ENCODE measurements at regions not wholly inside any gene's neighbourhood (a gene's known extent, or its start where the extent isn't known, plus 50 kb on each side); places are given as distances from the start of the nearest gene placed in this dataset.

GRCh38 chr12:75589801-75590200 lies 78.4 kb upstream of the KRR1 start:
- in situ Hi-C loops (cut with MboI; ENCODE audit: low sequenced_read_pairs) (no loop called here), dilution Hi-C loops (cut with HindIII; ENCODE audit: low sequenced_read_pairs, unreplicated experiment) (no loop called here), intact Hi-C loops (cut with micrococcal nuclease) (no loop called here)
- Histone ChIP-seq H4K20me1 (ENCODE audit: insufficient read depth, low read length) (no peaks in the 10 kb centered on the region), H2AK9ac (replicated peaks; ENCODE audit: low read depth, low read length, poor library complexity) (no peak overlapping the region), H2BK5ac (ENCODE audit: low read depth, low read length, poor library complexity, severe bottlenecking) (no peak overlapping the region), H3K4ac (ENCODE audit: low read depth, low read length) (peak overlapping the region; percentile 8; the same call in 1 of the 2 replicates), H3K9me1 (ENCODE audit: insufficient read depth, low read length) (peaks cover 7% of the 10 kb centered on the region), H3K27me3 (ENCODE audit: control insufficient read depth, insufficient read depth, low read length) (no peaks in the 10 kb centered on the region), H4K8ac (ENCODE audit: low read depth in 2 of 2, low read length in 2 of 2) (peak overlapping the region in 1 of 2 experiments; percentile 10; a peak in 2 of 4 replicates), H3K79me1 (ENCODE audit: low read depth in 1 of 2, low read length in 2 of 2) (no peaks in the 10 kb centered on the region), H3K23ac (ENCODE audit: low read depth, low read length) (no peak overlapping the region), H2BK15ac (ENCODE audit: low read depth, low read length) (peak overlapping the region; percentile 86; the same call in 1 of the 3 replicates), H3K4me1 (ENCODE audit: control insufficient read depth, insufficient read depth, low read length) (peaks cover 15% of the 10 kb centered on the region), H3K4me2 (ENCODE audit: low read depth, low read length) (no peak overlapping the region), H3K14ac (replicated peaks; ENCODE audit: low read depth, low read length) (peak overlapping the region; percentile 46), H3K27ac (ENCODE audit: insufficient read depth, low read length) (no peak overlapping the region), H2BK120ac (ENCODE audit: low read depth, low read length) (peak overlapping the region; percentile 53; the same call in 1 of the 2 replicates), H3K18ac (ENCODE audit: low read depth, low read length) (no peak overlapping the region), H3K9me3 (ENCODE audit: control insufficient read depth, insufficient read depth, low read length) (peaks cover 2% of the 10 kb centered on the region; the same call in 1 of the 2 replicates), H3K4me3 (ENCODE audit: insufficient read depth, low read depth, low read length) (no peak overlapping the region), H2AFZ (replicated peaks; ENCODE audit: low read length, poor library complexity) (no peak overlapping the region), H4K5ac (ENCODE audit: low read depth, low read length) (no peak overlapping the region), H2AK5ac (ENCODE audit: low read depth, low read length) (no peak overlapping the region), H3K36me3 (ENCODE audit: control insufficient read depth, insufficient read depth, low read length) (no peaks in the 10 kb centered on the region), H2BK20ac (ENCODE audit: low read depth, low read length) (peak overlapping the region; percentile 75; the same call in 1 of the 2 replicates), H3K56ac (ENCODE audit: extremely low read depth, insufficient read depth, low read length) (no peak overlapping the region), H3K9ac (ENCODE audit: low read depth, low read length) (no peak overlapping the region), H4K91ac (ENCODE audit: insufficient read depth, low read depth, low read length) (no peak overlapping the region)
- ATAC-seq (ENCODE audit: low read depth) (no peak), DNase-seq (no peak)
- no peak for TF ChIP-seq FOS (IDR thresholded peaks at IDR 0.05; ENCODE audit: low read depth, low read length)
- TF ChIP-seq RCOR1 (IDR thresholded peaks at IDR 0.05; ENCODE audit: insufficient replicate concordance, low read length), result no peak
- no peak for TF ChIP-seq MXI1 (IDR thresholded peaks at IDR 0.05; ENCODE audit: borderline replicate concordance, low read depth, low read length)
- TF ChIP-seq POLR2A (IDR thresholded peaks at IDR 0.05; ENCODE audit: low read depth, low read length), result no peak
- no peak for TF ChIP-seq MAZ (IDR thresholded peaks at IDR 0.05; ENCODE audit: borderline replicate concordance, low read depth, low read length)
- no peak for TF ChIP-seq ELK1 (IDR thresholded peaks at IDR 0.05; ENCODE audit: borderline replicate concordance, low read depth, low read length)
- no peak for TF ChIP-seq NFE2L2 (IDR thresholded peaks at IDR 0.05; ENCODE audit: low read depth, low read length)
- no peak for TF ChIP-seq CEBPB (IDR thresholded peaks at IDR 0.05; ENCODE audit: low read depth, low read length)
- TF ChIP-seq USF2 (IDR thresholded peaks at IDR 0.05; ENCODE audit: low read depth, low read length), result no peak
- TF ChIP-seq BHLHE40 (IDR thresholded peaks at IDR 0.05; ENCODE audit: low read depth, low read length), result no peak
- TF ChIP-seq MAFK (IDR thresholded peaks at IDR 0.05; ENCODE audit: low read depth, low read length), result no peak
- no peak for TF ChIP-seq CHD1 (IDR thresholded peaks at IDR 0.05; ENCODE audit: low read depth, low read length)
- TF ChIP-seq RAD21 (IDR thresholded peaks at IDR 0.05; ENCODE audit: low read length), result no peak
- TF ChIP-seq SMC3 (IDR thresholded peaks at IDR 0.05; ENCODE audit: low read depth, low read length), result no peak
- TF ChIP-seq CTCF (conservative IDR thresholded peaks at IDR 0.05; ENCODE audit: low read depth, low read length), result no peak
- no peak for TF ChIP-seq RFX5 (IDR thresholded peaks at IDR 0.05; ENCODE audit: low read depth, low read length)
- no CpG with 5 or more reads among the region's 2 CpGs for WGBS, 2 experiments (ENCODE audit: extremely low coverage in 2 of 2, insufficient read length in 1 of 2)
- ChIA-PET CTCF (no interaction called here), POLR2A (ENCODE audit: unreplicated experiment) (no interaction called here)
- BruUV-seq (replicated peaks), result no TSS peak
